ENCODE measurements at regions not wholly inside any gene's neighbourhood (a gene's known extent, or its start where the extent isn't known, plus 50 kb on each side); places are given as distances from the start of the nearest gene placed in this dataset.

DNA sequence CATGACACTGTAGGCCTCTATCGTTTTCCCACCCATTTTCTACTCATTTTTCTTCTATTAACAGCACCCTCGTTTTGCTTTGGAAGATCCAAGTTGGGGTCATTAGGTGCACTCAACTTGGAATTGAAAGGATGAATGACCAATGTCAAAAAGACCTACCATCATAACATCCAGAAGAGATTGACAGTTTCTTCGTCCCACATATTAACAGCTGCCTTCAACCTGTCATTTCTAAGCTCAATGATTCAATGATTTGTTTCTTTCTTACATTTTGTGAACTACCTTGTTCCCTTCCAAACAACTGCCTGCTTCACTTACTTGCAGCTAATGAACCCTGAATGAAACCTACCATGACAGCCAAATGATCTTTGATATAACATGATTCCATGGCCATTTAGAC lies 224.0 kb upstream of the KCNH7 start:
- H3K9ac ChIP-seq = no peak overlapping the region
- no peak overlapping the region for H3K4me3 ChIP-seq (IDR thresholded peaks at IDR 0.05; ENCODE audit: insufficient read depth, low read depth, low read length)
- H4K20me1 ChIP-seq (ENCODE audit: insufficient read depth) = no peaks in the 10 kb centered on the region
- no peak overlapping the region for H3K27ac ChIP-seq
- no peak overlapping the region for H2AFZ ChIP-seq (ENCODE audit: low read depth)
- H3K79me2 ChIP-seq (ENCODE audit: insufficient read depth, low read depth) = no peaks in the 10 kb centered on the region
- H3K4me2 ChIP-seq = no peak overlapping the region
- no peaks in the 10 kb centered on the region for H3K27me3 ChIP-seq (ENCODE audit: insufficient read depth, low read depth)
- no peaks in the 10 kb centered on the region for H3K36me3 ChIP-seq (ENCODE audit: insufficient read depth)
- H3K4me1 ChIP-seq (ENCODE audit: low read depth, poor library complexity, severe bottlenecking) = no peaks in the 10 kb centered on the region
- TF ChIP-seq, protein P1, sequence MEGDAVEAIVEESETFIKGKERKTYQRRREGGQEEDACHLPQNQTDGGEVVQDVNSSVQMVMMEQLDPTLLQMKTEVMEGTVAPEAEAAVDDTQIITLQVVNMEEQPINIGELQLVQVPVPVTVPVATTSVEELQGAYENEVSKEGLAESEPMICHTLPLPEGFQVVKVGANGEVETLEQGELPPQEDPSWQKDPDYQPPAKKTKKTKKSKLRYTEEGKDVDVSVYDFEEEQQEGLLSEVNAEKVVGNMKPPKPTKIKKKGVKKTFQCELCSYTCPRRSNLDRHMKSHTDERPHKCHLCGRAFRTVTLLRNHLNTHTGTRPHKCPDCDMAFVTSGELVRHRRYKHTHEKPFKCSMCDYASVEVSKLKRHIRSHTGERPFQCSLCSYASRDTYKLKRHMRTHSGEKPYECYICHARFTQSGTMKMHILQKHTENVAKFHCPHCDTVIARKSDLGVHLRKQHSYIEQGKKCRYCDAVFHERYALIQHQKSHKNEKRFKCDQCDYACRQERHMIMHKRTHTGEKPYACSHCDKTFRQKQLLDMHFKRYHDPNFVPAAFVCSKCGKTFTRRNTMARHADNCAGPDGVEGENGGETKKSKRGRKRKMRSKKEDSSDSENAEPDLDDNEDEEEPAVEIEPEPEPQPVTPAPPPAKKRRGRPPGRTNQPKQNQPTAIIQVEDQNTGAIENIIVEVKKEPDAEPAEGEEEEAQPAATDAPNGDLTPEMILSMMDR (conservative IDR thresholded peaks at IDR 0.05; ENCODE audit: low read depth, low read length) = no peak

- Histone ChIP-seq H3K9ac (no peak overlapping the region), H3K4me3 (IDR thresholded peaks at IDR 0.05; ENCODE audit: insufficient read depth, low read depth, low read length) (no peak overlapping the region), H3K27me3 (ENCODE audit: insufficient read depth, low read depth) (no peaks in the 10 kb centered on the region), H3K4me1 (ENCODE audit: low read depth, poor library complexity, severe bottlenecking) (no peaks in the 10 kb centered on the region), H3K79me2 (ENCODE audit: insufficient read depth, low read depth) (no peaks in the 10 kb centered on the region), H3K4me2 (no peak overlapping the region), H2AFZ (ENCODE audit: low read depth) (no peak overlapping the region), H3K27ac (no peak overlapping the region), H3K36me3 (ENCODE audit: insufficient read depth) (no peaks in the 10 kb centered on the region), H4K20me1 (ENCODE audit: insufficient read depth) (no peaks in the 10 kb centered on the region)
- TF ChIP-seq, protein P1 (conservative IDR thresholded peaks at IDR 0.05; ENCODE audit: low read depth, low read length) = no peak
Measured at GRCh38 chr2:163046615-163047014, 208.0 kb upstream of the KCNH7 start.

- TF ChIP-seq, protein P1 (conservative IDR thresholded peaks at IDR 0.05; ENCODE audit: low read depth, low read length) = no peak
Measured at GRCh38 chr2:163045830-163046229, 207.3 kb upstream of the KCNH7 start.

DNA sequence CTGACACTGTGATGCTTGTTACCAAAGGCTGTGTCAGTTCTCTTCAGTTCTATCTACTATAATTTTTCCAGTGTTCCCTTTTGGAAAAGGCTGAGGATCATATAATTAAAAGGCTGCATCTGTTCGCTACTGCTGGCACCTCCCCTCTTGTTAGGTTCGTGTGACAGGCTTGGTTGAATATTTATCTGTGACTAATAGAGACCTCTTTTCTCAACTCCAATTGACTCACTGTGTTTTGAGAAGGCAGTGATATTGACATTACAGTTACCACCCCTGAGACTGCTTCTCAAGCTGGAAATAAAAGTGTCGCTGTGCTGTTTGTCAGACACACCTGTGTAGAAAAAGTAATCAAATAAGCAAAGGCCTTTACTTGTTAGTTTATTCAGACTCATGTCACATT lies 205.5 kb upstream of the KCNH7 start:
- no peak overlapping the region for H3K4me2 ChIP-seq
- no peaks in the 10 kb centered on the region for H3K36me3 ChIP-seq (ENCODE audit: insufficient read depth)
- no peaks in the 10 kb centered on the region for H3K4me1 ChIP-seq (ENCODE audit: low read depth, poor library complexity, severe bottlenecking)
- TF ChIP-seq, protein P1 (conservative IDR thresholded peaks at IDR 0.05; ENCODE audit: low read depth, low read length) = no peak
- no peak overlapping the region for H3K27ac ChIP-seq
- H3K27me3 ChIP-seq (ENCODE audit: insufficient read depth, low read depth) = no peaks in the 10 kb centered on the region
- H3K79me2 ChIP-seq (ENCODE audit: insufficient read depth, low read depth) = no peaks in the 10 kb centered on the region
- H3K4me3 ChIP-seq (IDR thresholded peaks at IDR 0.05; ENCODE audit: insufficient read depth, low read depth, low read length) = no peak overlapping the region
- no peaks in the 10 kb centered on the region for H4K20me1 ChIP-seq (ENCODE audit: insufficient read depth)
- H3K9ac ChIP-seq = no peak overlapping the region
- no peak overlapping the region for H2AFZ ChIP-seq (ENCODE audit: low read depth)

More at GRCh38 chr2:163045830-163046229, 207.3 kb upstream of the KCNH7 start:
- H3K27ac ChIP-seq = no peak overlapping the region
- no peaks in the 10 kb centered on the region for H4K20me1 ChIP-seq (ENCODE audit: insufficient read depth)
- no peak overlapping the region for H3K4me2 ChIP-seq
- no peaks in the 10 kb centered on the region for H3K4me1 ChIP-seq (ENCODE audit: low read depth, poor library complexity, severe bottlenecking)
- no peak overlapping the region for H2AFZ ChIP-seq (ENCODE audit: low read depth)
- no peak overlapping the region for H3K9ac ChIP-seq
- H3K36me3 ChIP-seq (ENCODE audit: insufficient read depth) = no peaks in the 10 kb centered on the region
- H3K27me3 ChIP-seq (ENCODE audit: insufficient read depth, low read depth) = no peaks in the 10 kb centered on the region
- no peak overlapping the region for H3K4me3 ChIP-seq (IDR thresholded peaks at IDR 0.05; ENCODE audit: insufficient read depth, low read depth, low read length)
- H3K79me2 ChIP-seq (ENCODE audit: insufficient read depth, low read depth) = no peaks in the 10 kb centered on the region
